ENCODE measurements at regions not wholly inside any gene's neighbourhood (a gene's known extent, or its start where the extent isn't known, plus 50 kb on each side); places are given as distances from the start of the nearest gene placed in this dataset.
"Not testable (repeated sequence)": the region's sequence is repeated elsewhere in the genome, so short reads cannot be mapped to it uniquely, and the experiment has no call there.

- no peak for DNase-seq
Observed at GRCh38 chr16:8103649-8104289, 486.5 kb downstream of the TMEM114 start.

GRCh38 chr16:8099586-8099985, 490.7 kb downstream of the TMEM114 start:
- no peak for DNase-seq

GRCh38 chr16:8098947-8099512, 491.3 kb downstream of the TMEM114 start:
- DNase-seq: no peak

DNA sequence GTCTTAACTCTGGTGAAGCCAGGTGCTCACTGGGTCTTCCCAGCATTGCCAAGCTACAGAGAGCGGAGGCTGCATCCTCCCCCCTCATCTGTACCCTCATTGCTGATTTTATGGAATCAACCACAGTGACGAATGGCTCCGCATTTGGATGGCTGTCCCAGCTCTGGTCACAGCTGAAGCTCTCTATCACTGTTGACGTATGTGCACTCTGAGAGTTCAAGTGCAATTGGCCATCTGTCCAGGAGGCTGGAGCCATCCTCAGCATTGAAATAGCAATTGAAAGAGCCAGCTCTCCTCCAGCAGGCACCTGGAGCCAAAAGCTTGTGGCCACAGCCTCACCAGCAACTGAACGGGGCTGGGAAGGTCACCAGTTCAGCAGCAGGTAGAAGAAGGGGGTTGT, 494.1 kb downstream of the TMEM114 start:
- no peak for DNase-seq

DNA sequence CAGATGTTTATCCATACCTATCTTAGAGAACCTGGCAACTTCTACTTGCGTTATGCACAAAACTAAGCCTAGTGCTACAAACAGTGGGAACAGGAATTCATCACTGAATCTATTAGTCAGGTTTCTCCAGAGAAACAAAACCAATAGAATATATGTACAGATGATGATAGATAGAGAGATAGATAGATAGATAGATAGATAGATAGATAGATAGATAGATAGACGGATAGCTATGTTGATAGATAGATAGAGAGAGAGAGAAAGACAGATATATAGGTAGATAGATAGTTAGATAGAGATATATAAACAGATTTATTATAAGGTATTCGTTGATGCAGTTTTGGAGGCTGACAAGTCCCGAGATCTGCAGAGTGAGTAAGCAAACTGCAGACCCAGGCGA, 495.6 kb downstream of the TMEM114 start:
- DNase-seq: no peak

DNA sequence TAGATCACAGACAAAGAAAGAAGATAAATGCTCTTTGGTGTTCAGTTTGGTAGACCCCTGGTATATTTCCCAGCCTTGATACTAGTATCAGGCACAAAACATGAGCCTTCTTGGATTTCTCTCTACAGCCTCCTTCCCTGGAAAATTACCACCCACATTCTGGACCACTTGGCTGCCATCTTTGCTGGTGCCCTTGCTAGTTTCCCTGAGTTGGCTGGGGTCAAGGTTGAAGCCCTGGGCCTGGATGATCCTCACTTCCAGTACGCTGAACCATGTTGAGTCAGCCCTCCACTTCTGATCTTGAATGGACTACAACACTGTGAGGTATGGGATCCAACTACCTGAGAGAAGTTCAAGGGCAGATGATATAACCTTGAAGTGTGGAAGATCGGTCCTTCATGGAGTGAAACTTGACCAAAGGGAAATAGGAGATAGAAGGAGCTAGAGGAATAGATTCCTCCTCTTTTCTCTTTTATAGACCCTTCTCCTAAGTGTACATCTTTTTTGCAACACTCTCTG, 501.4 kb downstream of the TMEM114 start:
- no peak for DNase-seq

- DNase-seq: no peak
Observed at GRCh38 chr16:8087597-8088289, 502.6 kb downstream of the TMEM114 start.

- no peak for DNase-seq
Observed at GRCh38 chr16:8087146-8087545, 503.2 kb downstream of the TMEM114 start.

DNA sequence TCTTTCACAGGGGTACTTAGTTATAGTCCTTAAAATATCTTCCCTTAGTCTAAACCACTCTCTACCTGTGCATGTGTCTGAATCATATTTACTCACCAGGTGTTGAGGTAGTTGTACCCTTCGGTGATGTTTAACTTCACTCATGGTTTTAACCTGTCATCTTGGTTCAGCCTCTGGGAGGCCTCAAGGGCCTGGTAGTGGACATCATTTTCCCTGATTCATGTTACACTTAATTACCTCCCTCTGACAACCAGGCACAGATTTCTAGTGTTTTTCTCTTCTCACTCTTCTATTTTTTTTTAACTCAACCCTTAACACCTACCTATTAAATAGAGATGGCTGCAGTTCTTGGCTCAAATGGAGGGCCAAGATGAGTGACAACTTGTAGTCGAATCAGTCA, 505.4 kb downstream of the TMEM114 start:
- no peak for DNase-seq

DNA sequence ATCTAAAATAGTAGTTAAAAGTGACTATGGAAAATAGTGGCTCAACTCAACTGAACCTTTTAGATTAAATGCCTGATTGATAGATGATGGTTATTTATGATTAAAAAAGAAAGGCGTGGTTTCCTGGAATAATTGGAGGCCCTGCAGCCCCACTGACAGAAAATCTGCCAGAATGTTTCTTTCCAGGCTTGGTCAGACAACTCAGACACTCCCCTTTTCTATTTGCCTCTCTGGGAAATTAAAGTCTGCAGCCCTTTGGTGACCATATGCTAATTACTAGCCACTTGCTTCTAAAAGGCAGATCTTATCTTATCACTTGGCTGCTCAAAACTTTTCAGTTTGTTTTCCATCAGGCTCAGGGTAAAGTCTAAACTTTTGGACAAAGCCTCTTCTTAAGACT, 506.0 kb downstream of the TMEM114 start:
- DNase-seq: no peak

- DNase-seq: no peak
Observed at GRCh38 chr16:8083560-8083959, 506.8 kb downstream of the TMEM114 start.

- no peak for DNase-seq
Observed at GRCh38 chr16:8080817-8081216, 509.5 kb downstream of the TMEM114 start.

DNA sequence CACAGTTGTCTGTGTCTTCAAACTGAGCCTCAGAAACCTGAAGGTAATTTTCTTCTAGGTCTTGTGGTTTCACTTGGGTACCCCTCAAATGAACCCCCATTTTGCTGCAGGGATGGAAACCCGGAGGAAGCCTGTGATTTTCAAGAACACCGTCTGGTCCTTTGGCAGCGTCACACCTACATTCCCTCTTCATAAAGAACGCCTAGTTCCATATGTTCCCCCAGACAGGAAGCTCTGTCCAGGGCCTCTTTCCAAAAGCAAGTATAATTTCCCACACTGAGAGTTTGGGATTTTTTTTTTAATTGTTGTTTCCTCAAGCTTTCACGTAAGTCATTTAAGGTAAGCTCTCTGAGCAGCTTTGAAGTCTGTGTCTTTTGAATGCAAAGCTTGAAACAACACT, 515.0 kb downstream of the TMEM114 start:
- no peak for DNase-seq

GRCh38 chr16:8070506-8070905, 519.8 kb downstream of the TMEM114 start:
- DNase-seq: no peak

DNA sequence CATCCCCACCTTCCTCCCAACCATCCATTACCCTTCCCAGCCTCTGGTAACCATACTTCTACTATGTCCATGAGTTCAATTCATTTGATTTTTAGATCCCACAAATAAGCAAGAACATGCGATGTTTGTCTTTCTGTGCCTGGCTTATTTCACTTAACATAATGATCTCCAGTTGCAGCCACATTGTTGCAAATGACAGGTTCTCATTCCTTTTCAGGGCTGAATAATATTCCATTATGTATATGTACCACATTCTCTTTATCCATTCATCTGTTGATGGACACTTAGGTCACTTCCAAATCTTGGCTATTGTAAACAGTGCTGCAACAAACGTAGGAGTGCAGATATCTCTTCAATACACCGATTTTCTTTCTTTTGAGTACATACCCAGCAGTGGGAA, 522.1 kb downstream of the TMEM114 start:
- DNase-seq: not testable (repeated sequence)

- no peak for DNase-seq
Observed at GRCh38 chr16:8063159-8063558, 527.2 kb downstream of the TMEM114 start.

GRCh38 chr16:8062677-8063076, 527.6 kb downstream of the TMEM114 start:
- DNase-seq: no peak

- no peak for DNase-seq
Observed at GRCh38 chr16:8055761-8056160, 534.5 kb downstream of the TMEM114 start.

GRCh38 chr16:8053437-8053836, 536.9 kb downstream of the TMEM114 start:
- no peak for DNase-seq

DNA sequence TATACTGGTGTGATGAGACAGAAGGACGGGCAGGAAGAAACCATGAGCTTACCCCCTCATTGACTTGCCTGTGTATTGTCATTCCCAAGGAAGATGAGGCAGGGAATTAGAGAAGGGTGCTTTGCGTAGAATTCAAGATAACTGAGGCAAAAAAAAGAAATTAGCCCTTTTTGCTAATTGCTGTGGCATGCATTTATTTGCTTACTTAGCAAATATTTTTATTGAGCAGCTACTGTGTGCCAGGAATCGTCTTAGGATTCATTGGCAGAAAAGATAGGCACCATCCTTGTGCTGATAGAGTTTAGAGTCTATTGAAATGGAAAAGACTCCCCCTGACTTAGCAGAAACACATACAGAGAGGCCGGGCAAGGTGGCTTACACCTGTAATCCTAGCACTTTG, 541.9 kb downstream of the TMEM114 start:
- DNase-seq: no peak

GRCh38 chr16:8047736-8048135, 542.6 kb downstream of the TMEM114 start:
- DNase-seq: no peak

GRCh38 chr16:8044796-8045195, 545.5 kb downstream of the TMEM114 start:
- no peak for DNase-seq

DNA sequence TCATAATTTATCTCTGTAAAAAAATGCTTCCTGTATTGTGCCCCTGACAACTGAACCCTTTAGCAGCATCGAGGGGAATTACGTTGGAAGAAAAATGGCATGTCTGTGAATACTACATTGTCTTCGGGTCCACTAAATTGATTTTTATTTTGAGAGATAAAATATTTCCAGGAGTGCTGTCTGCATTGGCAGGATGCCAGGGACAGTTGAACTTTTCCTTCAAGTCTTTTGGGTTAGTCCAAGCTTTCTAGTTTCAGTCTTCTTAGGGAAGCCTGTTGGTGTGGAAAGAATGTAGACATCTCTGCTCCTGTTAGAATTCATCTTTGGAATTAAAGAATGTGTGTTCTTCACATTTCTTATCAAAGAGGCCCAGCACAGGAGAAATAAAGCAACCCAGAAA, 557.9 kb downstream of the TMEM114 start:
- no peak for DNase-seq

- not testable (repeated sequence) for DNase-seq
Observed at GRCh38 chr16:8030004-8030403, 560.3 kb downstream of the TMEM114 start.

Measured in NCI-H2171 treated with DMSO at 0.1 percent for 48 hours (cell line).